MG63 (cell line): ENCODE measurements at regions not wholly inside any gene's neighbourhood (a gene's known extent, or its start where the extent isn't known, plus 50 kb on each side); places are given as distances from the start of the nearest gene placed in this dataset.

Experiments
- DNase-seq: peaks from one replicate; pipeline ENCODE4 v3.0.0-alpha.2; 2020
- H3K27me3 ChIP-seq: fragments of 250-450 bp; sonication (Bioruptor Pico); 2 replicates; pipeline ENCODE4 v1.5.1; 2020; ENCODE audit warnings: mild to moderate bottlenecking, moderate library complexity
- H3K36me3 ChIP-seq: fragments of 250-450 bp; sonication (Bioruptor Pico); 2 replicates; pipeline ENCODE4 v1.5.1; 2020; ENCODE audit warnings: mild to moderate bottlenecking, moderate library complexity
- H3K4me3 ChIP-seq: fragments of 250-450 bp; sonication (Bioruptor Pico); 2 replicates; pipeline ENCODE4 v1.5.1; 2020; ENCODE audit warnings: mild to moderate bottlenecking, moderate library complexity
- H3K9me3 ChIP-seq: fragments of 250-450 bp; sonication (Bioruptor Pico); 2 replicates; pipeline ENCODE4 v1.5.1; 2020; ENCODE audit warnings: mild to moderate bottlenecking, moderate library complexity

GRCh38 chr14:55500219-55500701 lies 59.8 kb upstream of the TBPL2 start:
- no peaks in the 10 kb centered on the region for H3K9me3 ChIP-seq
- 0 out of 2 replicates have a peak, but pooled peaks cover 2% of the 10 kb centered on the region for H3K27me3 ChIP-seq
- H3K4me3 ChIP-seq = no peak overlapping the region
- H3K36me3 ChIP-seq = no peaks in the 10 kb centered on the region
- no peak for DNase-seq

GRCh38 chr14:55500708-55501107 lies 60.3 kb upstream of the TBPL2 start:
- H3K27me3 ChIP-seq = 0 out of 2 replicates have a peak, but pooled peaks cover 2% of the 10 kb centered on the region
- H3K9me3 ChIP-seq = no peaks in the 10 kb centered on the region
- no peak for DNase-seq
- no peak overlapping the region for H3K4me3 ChIP-seq
- no peaks in the 10 kb centered on the region for H3K36me3 ChIP-seq

- DNase-seq = no peak
- Histone ChIP-seq H3K27me3 (0 out of 2 replicates have a peak, but pooled peaks cover 2% of the 10 kb centered on the region), H3K9me3 (no peaks in the 10 kb centered on the region), H3K4me3 (no peak overlapping the region), H3K36me3 (no peaks in the 10 kb centered on the region)
Measured at GRCh38 chr14:55502746-55503284, 62.4 kb upstream of the TBPL2 start.

- H3K9me3 ChIP-seq = no peaks in the 10 kb centered on the region
- no peak overlapping the region for H3K4me3 ChIP-seq
- H3K36me3 ChIP-seq = no peaks in the 10 kb centered on the region
- no peak for DNase-seq
- no peaks in the 10 kb centered on the region for H3K27me3 ChIP-seq
Measured at GRCh38 chr14:55505846-55506245, 65.4 kb upstream of the TBPL2 start.

GRCh38 chr14:55508676-55509075 lies 68.3 kb upstream of the TBPL2 start:
- H3K9me3 ChIP-seq = no peaks in the 10 kb centered on the region
- H3K36me3 ChIP-seq = no peaks in the 10 kb centered on the region
- no peak overlapping the region for H3K4me3 ChIP-seq
- no peaks in the 10 kb centered on the region for H3K27me3 ChIP-seq
- no peak for DNase-seq

GRCh38 chr14:55512421-55512820 lies 67.6 kb upstream of the KTN1 start:
- Histone ChIP-seq H3K27me3 (no peaks in the 10 kb centered on the region), H3K9me3 (no peaks in the 10 kb centered on the region), H3K4me3 (no peak overlapping the region), H3K36me3 (no peaks in the 10 kb centered on the region)
- peak; percentile 42 for DNase-seq

GRCh38 chr14:55513491-55513890 lies 66.5 kb upstream of the KTN1 start:
- no peak overlapping the region for H3K4me3 ChIP-seq
- no peaks in the 10 kb centered on the region for H3K36me3 ChIP-seq
- DNase-seq = no peak
- no peaks in the 10 kb centered on the region for H3K27me3 ChIP-seq
- H3K9me3 ChIP-seq = no peaks in the 10 kb centered on the region

- Histone ChIP-seq H3K4me3 (no peak overlapping the region), H3K9me3 (no peaks in the 10 kb centered on the region), H3K36me3 (no peaks in the 10 kb centered on the region), H3K27me3 (no peaks in the 10 kb centered on the region)
- DNase-seq = peak; percentile 60
Measured at GRCh38 chr14:55514819-55515490, 65.1 kb upstream of the KTN1 start.

GRCh38 chr14:55516776-55517175 lies 63.2 kb upstream of the KTN1 start:
- Histone ChIP-seq H3K27me3 (no peaks in the 10 kb centered on the region), H3K4me3 (no peak overlapping the region), H3K36me3 (no peaks in the 10 kb centered on the region), H3K9me3 (no peaks in the 10 kb centered on the region)
- DNase-seq = no peak

GRCh38 chr14:55518391-55518790 lies 61.6 kb upstream of the KTN1 start:
- DNase-seq = peak; percentile 12
- Histone ChIP-seq H3K9me3 (no peaks in the 10 kb centered on the region), H3K4me3 (no peak overlapping the region), H3K36me3 (no peaks in the 10 kb centered on the region), H3K27me3 (no peaks in the 10 kb centered on the region)

- Histone ChIP-seq H3K27me3 (no peaks in the 10 kb centered on the region), H3K36me3 (no peaks in the 10 kb centered on the region), H3K9me3 (no peaks in the 10 kb centered on the region), H3K4me3 (no peak overlapping the region)
- DNase-seq = no peak
Measured at GRCh38 chr14:55519473-55520080, 60.4 kb upstream of the KTN1 start.

GRCh38 chr14:55523321-55523720 lies 56.7 kb upstream of the KTN1 start:
- DNase-seq = no peak
- Histone ChIP-seq H3K9me3 (no peaks in the 10 kb centered on the region), H3K36me3 (no peaks in the 10 kb centered on the region)

More at GRCh38 chr14:55523321-55523720, 56.7 kb upstream of the KTN1 start:
- H3K27me3 ChIP-seq = no peaks in the 10 kb centered on the region
- H3K4me3 ChIP-seq = no peak overlapping the region
